BE2C (cell line): ENCODE measurements at regions not wholly inside any gene's neighbourhood (a gene's known extent, or its start where the extent isn't known, plus 50 kb on each side); places are given as distances from the start of the nearest gene placed in this dataset.

Experiments
- DNase-seq: peaks from one replicate; pipeline ENCODE4 v3.0.0-alpha.2; 2020
- H3K27me3 ChIP-seq: fragments of 250-450 bp; sonication (Bioruptor Pico); 2 replicates; pipeline ENCODE4 v1.5.1; 2020; ENCODE audit warnings: mild to moderate bottlenecking
- H3K36me3 ChIP-seq: fragments of 250-450 bp; sonication (Bioruptor Pico); 2 replicates; pipeline ENCODE4 v1.5.1; 2020; ENCODE audit warnings: mild to moderate bottlenecking
- H3K4me1 ChIP-seq: fragments of 250-450 bp; sonication (Bioruptor Pico); 2 replicates; pipeline ENCODE4 v1.5.1; 2020
- H3K4me3 ChIP-seq: 2 replicates; pipeline ENCODE4 v1.5.1; 2011; ENCODE audit warnings: low read depth, low read length
- H3K9me3 ChIP-seq: fragments of 250-450 bp; sonication (Bioruptor Pico); 2 replicates; pipeline ENCODE4 v1.5.1; 2020
- TF ChIP-seq, protein P1 (sequence below): IDR thresholded peaks from 2 replicates; pipeline ENCODE4 v1.5.1; 2012; ENCODE audit warnings: mild to moderate bottlenecking, low read depth, low read length

- Histone ChIP-seq H3K9me3 (no peaks in the 10 kb centered on the region), H3K36me3 (no peaks in the 10 kb centered on the region), H3K4me1 (no peaks in the 10 kb centered on the region), H3K27me3 (no peaks in the 10 kb centered on the region; the same call in 1 of the 2 replicates), H3K4me3 (no peak overlapping the region)
- TF ChIP-seq, protein P1, sequence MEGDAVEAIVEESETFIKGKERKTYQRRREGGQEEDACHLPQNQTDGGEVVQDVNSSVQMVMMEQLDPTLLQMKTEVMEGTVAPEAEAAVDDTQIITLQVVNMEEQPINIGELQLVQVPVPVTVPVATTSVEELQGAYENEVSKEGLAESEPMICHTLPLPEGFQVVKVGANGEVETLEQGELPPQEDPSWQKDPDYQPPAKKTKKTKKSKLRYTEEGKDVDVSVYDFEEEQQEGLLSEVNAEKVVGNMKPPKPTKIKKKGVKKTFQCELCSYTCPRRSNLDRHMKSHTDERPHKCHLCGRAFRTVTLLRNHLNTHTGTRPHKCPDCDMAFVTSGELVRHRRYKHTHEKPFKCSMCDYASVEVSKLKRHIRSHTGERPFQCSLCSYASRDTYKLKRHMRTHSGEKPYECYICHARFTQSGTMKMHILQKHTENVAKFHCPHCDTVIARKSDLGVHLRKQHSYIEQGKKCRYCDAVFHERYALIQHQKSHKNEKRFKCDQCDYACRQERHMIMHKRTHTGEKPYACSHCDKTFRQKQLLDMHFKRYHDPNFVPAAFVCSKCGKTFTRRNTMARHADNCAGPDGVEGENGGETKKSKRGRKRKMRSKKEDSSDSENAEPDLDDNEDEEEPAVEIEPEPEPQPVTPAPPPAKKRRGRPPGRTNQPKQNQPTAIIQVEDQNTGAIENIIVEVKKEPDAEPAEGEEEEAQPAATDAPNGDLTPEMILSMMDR: no peak
- DNase-seq: no peak
Measured at GRCh38 chr7:50937727-50938126, 155.0 kb upstream of the GRB10 start.

DNA sequence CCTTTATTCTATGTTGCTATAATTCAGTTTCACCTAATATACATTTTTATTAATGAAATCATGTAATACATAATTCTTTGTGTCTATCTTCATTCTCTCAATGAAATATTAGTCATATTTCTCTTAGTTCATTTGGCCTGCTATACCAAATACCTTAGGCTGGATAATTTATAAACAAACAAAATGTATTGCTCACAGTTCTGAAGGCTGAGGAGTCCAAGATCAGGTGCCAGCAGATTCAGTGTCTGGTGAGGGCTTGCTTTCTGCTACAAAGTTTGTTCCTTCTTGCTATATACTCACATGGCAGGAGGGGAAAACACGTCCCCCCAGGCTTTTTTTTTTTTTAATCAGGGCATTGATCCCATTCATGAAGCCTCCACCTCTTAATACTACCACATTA is 143.4 kb upstream of the GRB10 start:
- Histone ChIP-seq H3K4me1 (no peaks in the 10 kb centered on the region), H3K9me3 (no peaks in the 10 kb centered on the region), H3K27me3 (no peaks in the 10 kb centered on the region), H3K4me3 (no peak overlapping the region), H3K36me3 (no peaks in the 10 kb centered on the region)
- no peak for DNase-seq
- TF ChIP-seq, protein P1: no peak

DNA sequence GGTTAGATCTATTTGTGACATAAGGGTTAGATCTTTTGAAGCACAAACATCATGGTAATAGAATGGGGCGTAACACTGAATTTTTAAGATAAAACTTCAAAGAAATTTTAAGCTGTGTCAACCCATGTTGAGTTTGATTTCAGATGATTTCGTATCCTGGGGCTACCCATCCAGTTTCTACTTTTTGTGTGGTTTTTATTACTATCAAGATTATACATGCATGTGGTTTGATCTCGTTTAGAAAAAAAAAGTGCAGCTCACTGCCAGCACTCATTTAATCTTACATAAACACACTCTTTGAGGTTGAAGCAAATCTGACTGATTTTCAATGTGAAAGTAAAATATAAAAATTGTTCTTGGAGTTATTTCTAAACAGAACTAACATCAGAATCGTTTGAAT is 140.8 kb upstream of the GRB10 start:
- TF ChIP-seq, protein P1: no peak
- Histone ChIP-seq H3K27me3 (no peaks in the 10 kb centered on the region), H3K4me3 (no peak overlapping the region), H3K4me1 (no peaks in the 10 kb centered on the region), H3K36me3 (no peaks in the 10 kb centered on the region), H3K9me3 (no peaks in the 10 kb centered on the region)
- no peak for DNase-seq

DNA sequence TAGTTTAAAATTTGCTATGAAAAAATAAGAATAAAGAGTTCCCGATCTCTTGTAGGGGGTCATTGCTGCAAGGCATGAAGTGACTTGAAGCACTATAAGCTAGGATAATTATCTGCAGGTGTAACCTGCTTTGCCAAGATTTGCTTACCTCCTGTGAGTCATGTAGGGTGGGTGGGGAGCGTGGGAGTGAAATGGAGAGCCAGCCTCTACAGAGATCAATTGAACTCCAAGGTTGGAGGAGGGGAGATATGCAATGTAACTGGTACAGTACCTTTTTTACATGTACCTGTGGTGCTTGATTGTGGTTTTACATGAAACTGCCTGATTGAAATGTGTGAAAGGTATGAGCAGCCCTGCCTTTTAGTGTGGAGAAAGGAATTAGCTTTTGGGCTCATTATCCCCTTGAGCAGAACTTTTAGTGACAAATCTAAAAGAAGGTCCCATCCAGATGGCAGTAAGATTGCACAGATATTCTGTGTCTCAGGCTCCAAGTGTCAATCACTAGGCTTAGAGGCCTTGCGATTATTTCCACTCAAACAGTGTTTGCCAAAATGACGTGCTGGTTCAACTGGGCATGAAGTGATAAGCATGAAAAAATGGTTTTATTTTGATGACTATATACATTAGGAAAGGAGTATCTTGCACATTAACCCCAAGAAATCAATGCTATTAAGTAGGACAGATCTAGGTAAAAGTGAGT is 138.6 kb upstream of the GRB10 start:
- H3K9me3 ChIP-seq: no peaks in the 10 kb centered on the region
- H3K36me3 ChIP-seq: no peaks in the 10 kb centered on the region
- TF ChIP-seq, protein P1: no peak
- no peaks in the 10 kb centered on the region for H3K27me3 ChIP-seq
- DNase-seq: no peak
- H3K4me1 ChIP-seq: no peaks in the 10 kb centered on the region
- H3K4me3 ChIP-seq: no peak overlapping the region

DNA sequence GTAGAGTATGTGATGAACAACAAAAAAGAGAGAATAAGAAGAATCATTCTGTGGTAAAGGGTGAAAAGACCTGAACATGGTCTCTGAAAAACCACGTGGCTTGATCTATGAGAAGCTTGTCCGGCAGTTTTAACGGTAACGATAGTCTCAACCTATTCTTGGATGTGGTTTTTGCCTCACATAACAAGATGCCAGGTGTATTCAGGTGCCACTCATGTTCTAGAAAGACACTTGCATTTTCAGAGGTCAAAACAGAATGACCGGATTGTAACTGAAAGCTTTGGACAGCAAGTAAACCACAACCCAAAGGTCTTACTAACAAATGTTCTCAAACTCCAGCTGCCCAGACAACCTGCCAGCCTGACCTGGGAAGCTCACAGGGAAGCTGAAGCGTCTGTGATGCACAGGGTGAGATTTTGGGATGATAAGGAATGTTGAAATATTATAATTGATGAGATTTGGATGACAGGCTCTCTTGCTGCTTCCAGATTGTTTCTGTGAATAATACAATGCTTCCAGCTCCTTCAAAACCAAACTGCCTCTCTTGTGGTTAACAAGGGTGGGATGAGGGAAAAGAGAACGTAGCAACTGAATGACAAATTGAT is 137.4 kb upstream of the GRB10 start:
- Histone ChIP-seq H3K36me3 (no peaks in the 10 kb centered on the region), H3K4me3 (no peak overlapping the region), H3K4me1 (no peaks in the 10 kb centered on the region), H3K9me3 (no peaks in the 10 kb centered on the region), H3K27me3 (no peaks in the 10 kb centered on the region)
- TF ChIP-seq, protein P1: no peak
- no peak for DNase-seq

DNA sequence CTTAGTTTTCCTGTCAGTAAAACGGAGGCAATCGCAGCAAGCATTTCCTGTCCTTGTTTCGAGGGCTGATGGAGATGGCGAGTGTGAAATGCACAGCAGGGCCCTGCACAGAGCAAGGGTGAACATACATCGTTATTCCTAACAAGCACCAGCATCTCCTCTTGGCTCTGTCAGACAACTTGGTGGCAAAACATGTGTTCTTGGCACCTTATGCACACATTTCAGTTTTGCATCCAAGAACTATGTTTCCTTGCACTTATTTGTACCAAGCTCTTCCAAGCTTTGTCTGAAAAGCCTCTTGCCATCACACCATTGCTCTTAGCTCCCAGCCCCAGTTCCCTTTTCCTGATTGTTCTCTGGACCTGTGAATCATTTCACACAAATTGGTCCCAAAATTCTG is 132.9 kb upstream of the GRB10 start:
- no peaks in the 10 kb centered on the region for H3K36me3 ChIP-seq
- H3K9me3 ChIP-seq: no peaks in the 10 kb centered on the region
- no peaks in the 10 kb centered on the region for H3K4me1 ChIP-seq
- no peak for DNase-seq
- TF ChIP-seq, protein P1: no peak
- H3K27me3 ChIP-seq: no peaks in the 10 kb centered on the region
- H3K4me3 ChIP-seq: no peak overlapping the region
